GM12891 (cell line): ENCODE measurements at regions not wholly inside any gene's neighbourhood (a gene's known extent, or its start where the extent isn't known, plus 50 kb on each side); places are given as distances from the start of the nearest gene placed in this dataset.

ENCODE experiments used
- POLR2A ChIP-seq: IDR thresholded peaks from 2 replicates; pipeline ENCODE4 v1.6.1; 2011; ENCODE audit warnings: low read depth, low read length, control low read depth
- POLR2AphosphoS5 ChIP-seq: IDR thresholded peaks from 2 replicates; pipeline ENCODE4 v1.6.1; 2011; ENCODE audit warnings: low read depth, low read length, control low read depth
- TAF1 ChIP-seq: IDR thresholded peaks from 2 replicates; pipeline ENCODE4 v1.6.1; 2011; ENCODE audit warnings: low read depth, low read length, control low read depth

- TF ChIP-seq POLR2AphosphoS5: no peak
- TF ChIP-seq TAF1: no peak
- no peak for TF ChIP-seq POLR2A
These were observed 522.7 kb upstream of the TYRP1 start for GRCh38 chr9:12170456-12170855.
